HG03196 (cell line): ENCODE measurements at regions not wholly inside any gene's neighbourhood (a gene's known extent, or its start where the extent isn't known, plus 50 kb on each side); places are given as distances from the start of the nearest gene placed in this dataset.

Experiments used
- ATAC-seq: cut with Tn5 transposase; IDR thresholded peaks from one replicate; pipeline ENCODE4 v1.9.1; 2021; ENCODE audit not compliant: unreplicated experiment

DNA sequence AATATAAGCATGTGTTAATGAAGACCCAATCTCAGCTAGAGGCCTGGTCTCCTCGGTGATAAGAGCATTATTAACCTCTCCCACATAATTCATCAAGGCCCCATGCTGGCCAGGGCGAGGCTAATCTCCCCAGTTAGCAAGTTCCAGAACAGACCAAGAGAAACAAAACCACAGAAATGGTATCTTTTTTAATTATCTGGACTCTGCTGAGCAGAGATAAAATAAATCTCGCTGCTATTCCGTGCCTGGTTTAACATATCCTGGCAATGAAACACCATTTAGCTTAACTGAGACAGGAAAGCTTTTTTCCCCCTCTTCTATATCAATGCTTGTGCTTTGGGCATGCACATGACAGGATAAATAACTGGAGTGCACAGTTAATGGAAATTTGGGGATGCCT is 72.5 kb upstream of the ARHGEF3 start:
- no peak for ATAC-seq

DNA sequence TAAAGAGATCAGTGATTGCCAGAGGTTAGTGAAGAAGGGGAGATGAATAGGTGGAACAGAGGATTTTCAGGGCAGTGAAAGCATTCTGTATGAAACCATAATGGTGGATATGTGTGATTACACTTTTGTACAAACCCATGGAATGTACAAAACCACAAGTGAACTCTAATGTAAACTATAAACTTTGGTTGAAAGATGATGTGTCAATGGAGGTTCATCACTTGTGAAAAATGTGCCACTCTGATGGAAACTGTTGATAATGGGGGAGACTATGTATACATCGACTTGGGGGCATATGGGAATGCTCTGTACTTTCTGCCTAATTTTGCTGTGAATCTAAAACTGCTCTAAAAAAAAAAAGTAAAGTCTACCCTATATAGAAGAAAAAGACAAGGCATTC is 68.7 kb upstream of the ARHGEF3 start:
- ATAC-seq: no peak

DNA sequence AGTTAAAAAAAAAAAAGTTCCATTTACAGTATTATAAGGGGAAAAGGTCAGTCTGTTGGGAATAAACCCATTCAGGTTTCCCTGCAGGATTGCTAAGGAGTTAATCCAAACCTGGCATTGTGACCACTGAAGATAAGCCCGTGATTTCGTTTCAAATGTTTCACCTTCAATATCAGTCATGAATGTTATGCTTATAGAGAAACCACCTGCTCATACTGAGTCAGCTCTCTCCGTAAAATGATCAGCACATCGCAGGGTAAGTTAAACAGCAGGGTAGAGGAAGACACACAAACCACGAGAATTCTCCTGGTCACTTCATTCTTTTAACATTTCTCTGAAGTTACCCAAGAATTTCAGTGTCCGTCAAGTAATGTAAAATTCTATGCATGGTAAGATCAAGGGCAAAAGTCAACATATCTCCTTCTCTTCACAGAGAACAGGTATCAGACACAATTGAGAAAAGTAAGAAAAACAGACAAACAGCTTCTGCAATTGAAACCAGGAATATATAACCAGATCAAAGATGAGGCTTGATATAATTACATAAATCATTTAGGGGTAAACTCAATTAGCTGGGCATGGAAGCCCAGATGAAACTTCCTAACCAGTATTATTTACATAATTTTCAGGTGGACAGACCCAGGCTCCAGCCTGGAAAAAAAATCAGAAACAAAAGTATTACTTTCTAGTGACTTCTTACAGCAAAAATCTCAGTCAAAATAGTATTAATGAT is 67.6 kb upstream of the ARHGEF3 start:
- ATAC-seq: no peak

DNA sequence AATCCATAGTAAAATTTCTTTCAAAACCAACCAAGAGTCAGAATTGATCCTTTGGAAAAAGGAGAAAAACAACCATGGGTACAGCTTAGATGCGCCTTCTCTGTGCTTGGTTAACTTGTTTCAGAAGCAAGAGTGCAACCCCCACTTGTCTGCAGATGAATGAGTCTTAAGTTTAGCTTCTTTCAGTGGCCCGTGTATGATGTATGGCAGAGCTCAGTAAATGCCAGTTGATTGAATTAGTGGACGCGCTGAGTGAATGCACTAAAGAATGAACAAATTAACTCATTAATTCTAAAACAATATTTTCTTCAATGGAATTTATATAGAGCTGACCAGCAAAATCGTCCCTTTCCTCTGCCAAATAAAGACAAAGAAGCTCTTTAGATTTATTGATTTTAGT is 67.0 kb upstream of the ARHGEF3 start:
- no peak for ATAC-seq

DNA sequence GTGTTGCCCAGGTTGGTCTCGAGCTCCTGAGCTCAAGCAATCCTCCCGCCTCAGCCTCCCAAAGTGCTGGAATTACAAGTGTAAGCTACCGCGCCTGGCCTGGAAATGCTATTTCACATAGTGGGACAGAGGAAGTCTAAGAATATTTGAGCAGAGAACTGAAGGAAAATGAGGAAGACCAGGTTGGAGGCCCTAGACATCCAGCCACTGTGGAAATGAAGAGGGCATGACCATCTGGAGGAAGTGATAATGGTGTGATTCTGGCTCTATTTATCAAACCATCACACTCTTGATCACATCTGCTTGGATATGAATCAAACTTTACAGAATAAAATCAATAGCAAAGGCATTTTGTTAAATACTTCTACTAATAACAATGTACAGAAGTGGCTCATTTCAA is 65.9 kb upstream of the ARHGEF3 start:
- ATAC-seq: no peak

DNA sequence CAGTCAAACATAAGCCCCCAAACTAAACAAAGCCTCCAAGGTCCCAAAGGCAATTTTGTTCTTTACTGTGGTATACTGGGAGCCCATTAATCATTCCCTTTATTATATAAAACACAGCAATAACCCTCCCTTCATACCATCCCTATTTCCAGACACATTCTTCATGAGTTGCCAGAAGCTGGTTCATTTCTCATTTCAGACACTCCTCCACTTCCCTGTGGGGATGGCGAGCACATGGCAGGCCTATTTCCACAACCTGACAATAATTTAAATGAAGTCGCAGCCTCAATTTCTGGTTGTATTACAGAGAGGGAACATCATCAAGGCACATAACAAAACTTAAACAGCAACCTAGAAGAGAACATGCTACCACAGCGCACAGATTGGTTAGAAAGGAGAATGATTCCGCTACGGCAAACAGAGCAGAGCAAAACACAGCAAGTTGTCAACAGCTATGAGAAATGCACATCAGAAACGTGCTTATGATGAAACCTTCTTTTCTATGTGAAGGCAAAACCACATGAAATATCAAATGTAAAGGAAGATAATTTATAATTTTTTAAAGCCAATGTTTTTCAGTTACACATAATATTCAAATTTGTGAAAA is 63.3 kb upstream of the ARHGEF3 start:
- no peak for ATAC-seq

DNA sequence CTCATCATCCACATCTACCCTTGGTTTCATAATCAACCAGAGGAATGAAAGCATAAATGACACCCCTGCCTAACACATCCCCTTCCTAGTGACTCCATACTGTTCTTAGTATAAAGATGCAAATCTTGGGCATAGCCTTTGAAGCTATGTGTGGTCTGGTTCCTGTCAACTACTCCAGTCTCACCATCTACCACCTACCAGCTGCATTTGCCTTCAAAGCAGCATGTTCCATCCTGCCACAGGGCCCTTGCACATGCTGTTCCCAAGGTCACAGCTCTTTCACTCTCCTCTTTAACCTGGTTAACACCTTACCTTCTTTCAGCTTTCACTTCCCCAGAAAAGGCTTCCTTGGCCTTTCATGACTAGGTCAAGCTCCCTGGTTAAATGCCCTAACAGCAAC is 62.3 kb upstream of the ARHGEF3 start:
- no peak for ATAC-seq

DNA sequence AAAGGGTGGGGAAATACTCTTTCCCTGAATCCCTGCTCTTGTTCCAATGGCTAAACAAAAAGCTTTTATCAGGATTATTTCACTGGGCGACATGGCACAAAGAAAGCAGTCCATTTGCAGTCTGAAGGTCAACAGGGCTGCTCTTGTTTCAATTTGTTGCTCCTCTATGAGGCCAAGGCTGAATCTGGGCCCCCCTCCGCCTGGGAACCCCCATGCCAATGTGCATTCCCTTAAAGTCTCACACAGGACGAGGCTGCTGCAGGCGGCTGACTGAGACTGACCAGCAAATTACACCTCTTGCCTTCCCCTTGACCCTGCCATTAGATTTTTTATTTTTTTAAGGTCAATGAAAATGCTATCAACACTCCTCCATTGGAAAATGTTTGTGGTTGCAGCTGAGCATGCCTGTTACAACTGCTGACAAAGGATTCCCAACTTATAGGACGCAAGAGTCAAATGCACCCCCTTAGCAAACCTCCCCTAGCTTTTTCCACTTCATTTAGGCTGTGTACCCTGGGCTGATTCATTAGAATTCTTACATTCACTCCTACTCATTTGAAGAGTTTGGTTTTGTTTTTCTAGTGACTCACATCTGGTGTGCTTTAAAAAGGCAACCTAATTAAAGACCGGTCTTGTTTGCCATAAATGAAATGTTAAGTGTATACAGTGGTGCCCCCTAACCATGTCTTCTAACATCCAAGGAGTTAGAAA is 60.8 kb upstream of the ARHGEF3 start:
- ATAC-seq: no peak

DNA sequence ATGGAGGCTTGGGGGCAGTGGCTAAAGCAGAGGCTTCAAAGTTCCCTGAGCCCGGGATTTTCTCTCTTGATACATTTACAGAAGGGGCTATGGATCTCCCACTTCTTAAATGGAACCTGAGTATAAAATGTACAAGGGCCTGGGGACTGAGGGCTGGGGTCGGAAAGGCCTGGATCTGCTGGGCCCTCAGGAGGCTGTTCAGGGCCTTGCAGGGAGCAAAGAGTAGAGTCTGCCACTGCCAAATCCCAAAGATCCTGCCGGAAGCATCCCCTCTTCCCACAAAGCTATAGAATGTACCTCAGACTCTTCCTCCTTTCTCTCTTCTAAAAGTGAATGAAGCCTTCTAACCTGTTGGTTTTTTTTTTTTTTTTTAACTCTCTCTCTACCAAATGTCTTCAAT is 59.8 kb upstream of the ARHGEF3 start:
- ATAC-seq: no peak

DNA sequence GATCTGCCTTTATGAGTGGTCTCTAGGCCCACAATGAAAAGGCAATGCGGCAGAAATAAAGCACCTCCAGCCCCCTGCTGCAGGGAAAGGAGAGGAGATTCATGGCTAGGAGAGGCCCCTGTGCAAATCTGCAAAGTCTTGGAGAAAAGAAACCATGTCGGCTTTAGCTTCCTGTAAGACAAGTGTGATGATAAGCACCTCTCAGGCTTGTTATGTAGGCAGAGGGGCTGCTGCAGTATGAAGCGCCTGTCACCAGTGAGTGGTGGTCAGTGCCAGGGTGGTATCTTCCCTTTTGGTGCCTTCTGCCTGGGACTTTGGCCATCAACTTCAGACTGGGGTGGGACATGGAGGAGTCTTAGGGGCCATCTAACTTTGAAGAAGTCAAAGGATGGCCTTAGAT is 59.2 kb upstream of the ARHGEF3 start:
- no peak for ATAC-seq

DNA sequence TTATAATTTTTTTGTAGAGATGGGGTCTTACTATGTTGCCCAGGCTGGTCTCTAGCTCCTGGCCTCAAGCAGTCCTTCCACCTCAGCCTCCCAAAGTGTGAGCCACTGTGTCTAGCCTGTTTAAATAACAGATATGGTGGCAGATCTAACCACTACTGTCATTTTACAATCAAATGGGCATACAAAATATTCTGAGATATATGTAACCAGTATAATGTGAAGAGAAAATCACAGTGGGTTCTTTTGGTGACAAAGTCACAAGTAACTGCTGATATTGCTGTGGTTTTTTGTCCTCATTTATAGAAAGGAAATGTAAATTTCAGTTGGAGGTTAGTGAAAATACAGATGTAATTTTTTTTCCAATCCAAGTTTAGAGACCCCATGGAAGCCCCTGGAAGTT is 58.6 kb upstream of the ARHGEF3 start:
- no peak for ATAC-seq

DNA sequence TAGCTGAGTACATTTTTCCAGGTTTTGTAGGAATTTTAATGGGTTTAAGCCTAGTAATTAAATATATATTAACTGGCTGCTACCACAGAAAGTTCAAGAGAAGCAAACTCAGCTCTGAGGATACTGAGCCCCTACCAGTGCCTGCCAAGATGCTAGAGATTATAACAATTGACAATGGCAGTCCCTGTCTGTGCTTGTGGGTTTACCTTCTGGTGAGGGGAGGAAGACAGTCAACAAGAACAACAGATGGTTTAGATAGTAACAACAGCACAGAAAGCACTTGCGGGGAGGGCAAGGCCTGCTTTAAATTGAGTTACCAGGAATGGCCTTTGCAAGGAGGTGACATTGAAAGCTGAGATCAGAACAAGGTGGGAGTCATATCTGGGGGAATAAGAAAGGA is 56.6 kb upstream of the ARHGEF3 start:
- ATAC-seq: no peak

DNA sequence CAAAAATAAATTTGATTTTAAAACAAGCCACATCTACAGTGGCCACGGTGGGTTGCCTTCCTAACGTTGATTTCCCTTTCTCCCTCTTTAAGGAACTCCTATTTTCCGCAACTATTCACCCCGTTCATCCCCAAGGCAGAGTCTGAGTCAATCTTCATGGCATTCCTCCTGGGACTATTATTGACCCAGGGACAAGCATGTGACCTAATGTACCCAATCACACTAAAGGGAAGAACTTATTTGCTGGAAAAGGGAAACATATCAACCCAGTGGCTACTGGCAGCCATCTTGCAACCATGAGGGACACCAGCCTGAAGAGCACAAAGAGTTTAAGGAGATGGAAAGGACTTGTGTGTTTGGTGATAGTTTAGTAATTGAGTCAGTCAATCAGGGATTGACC is 55.4 kb upstream of the ARHGEF3 start:
- no peak for ATAC-seq

DNA sequence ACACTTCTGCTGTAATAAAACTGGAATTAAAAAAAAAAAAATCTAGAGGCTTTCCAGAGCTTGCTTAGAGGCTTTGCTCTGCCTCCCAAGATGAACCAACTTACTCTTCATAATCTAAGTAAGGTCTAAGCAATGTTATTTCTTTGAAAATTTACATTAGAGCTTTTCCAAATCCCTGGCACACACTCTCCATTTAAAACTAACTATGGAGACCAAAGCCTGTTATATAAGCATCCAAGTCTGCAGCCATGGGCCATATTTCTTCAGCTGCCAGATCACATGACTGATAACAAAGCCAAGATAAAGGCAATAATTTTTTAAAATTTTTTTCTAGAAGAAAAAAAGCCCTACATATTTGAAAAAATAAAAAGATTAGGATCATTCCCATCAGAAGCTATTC is 55.0 kb upstream of the ARHGEF3 start:
- ATAC-seq: no peak

DNA sequence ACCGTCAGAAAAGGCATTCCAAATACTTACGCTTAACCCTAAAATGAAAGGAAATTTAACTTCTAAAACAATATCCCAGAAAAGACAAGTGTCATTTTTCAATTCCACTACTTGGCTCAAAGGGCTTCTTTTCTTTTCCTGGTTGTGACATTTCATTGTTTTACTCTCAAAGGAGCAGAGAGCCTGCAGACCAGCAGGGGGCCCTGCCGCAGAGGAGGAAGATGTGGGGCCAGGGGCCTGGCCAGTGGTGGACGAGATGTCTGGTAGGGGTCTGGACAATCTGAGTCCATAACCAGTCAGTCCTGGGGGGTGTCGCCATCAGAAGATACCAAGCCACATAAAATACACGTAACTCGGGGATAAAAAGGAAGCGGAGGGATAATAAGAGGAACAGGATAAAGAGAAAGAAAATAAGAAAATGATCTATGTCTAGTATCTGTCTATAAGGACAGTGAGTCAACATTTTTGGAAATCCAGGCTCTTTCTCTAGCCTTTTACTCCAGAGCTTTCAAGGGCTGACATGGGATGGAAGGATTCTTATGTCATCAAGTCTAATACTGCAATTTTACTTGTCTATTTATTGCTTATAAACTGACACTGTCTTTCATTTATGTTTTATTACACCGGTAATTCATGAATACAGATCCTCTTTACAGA is 54.2 kb upstream of the ARHGEF3 start:
- ATAC-seq: no peak

DNA sequence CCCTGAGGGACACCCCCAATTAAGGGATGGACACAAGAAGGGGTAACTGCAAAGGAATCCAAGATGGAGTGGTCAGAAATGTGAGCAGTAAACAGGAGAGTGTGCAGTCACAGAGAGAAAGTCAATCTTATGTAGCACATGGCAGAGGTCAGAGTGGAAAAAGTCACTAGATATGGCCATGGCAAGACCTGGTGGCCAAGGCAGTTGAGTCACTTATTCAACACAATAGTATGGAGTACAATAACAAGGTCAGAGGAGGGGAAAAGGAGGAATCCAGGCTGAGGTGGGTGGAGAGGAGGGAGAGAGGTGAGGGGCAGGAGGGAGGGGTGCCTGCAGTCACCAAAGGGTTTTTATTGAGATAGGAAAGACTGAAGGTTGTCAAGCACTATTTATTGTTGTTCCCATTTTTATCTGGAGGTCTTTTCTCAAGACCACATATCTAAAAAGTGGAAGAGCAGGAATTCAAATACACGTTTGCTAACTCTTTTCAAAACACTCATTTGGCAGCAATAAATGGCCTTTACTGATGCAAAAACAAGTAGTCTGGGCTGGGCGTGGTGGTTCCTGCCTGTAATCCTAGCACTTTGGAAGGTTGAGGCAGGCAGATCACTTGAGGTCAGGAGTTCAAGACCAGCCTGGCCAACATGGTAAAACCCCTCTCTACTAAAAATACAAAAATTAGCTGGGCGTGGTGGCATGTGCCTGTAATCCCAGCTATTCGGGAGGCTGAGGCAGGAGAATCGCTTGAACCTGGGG is 53.3 kb upstream of the ARHGEF3 start:
- no peak for ATAC-seq

DNA sequence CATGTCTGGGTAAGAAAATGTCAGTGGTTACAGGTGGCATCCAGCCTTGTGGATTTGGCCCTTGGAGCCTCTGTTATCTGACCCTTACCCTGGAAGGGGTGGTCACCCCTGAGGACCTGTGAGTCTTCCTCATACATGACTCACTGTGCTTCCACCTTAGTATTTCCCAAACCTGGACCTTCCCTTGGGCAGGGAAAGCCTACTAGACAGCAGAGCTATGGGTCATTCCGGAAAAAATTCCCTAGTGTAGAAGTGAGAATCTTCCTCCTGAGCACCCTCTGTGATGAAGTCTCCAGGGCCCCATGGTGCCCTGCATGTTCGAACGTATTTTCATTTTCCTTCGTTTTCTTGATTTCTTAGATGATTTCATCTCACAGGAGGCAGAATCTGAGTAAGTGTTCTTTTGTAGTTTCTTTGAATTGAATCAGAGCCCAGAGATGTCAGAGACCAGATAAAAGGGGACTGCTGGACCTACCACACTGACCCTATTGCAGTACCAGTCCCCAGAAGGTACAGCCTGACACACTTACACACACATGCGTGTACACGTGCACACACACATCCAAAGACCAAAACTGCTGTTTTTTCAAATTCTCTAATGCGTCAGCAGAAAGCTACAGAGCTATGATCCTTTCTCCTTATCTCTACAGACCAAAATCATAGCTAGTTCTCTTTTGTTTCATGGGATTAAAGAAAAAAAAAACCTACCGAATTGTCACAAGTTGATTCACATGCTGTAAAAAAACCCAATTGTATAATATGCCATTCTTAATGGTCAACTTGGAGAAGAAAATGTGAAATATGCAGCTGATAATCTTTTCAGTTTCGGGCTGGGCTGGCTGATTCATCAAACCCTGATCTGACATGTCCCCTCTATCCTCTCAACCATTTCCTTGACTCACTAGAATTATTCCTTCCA is 50.5 kb upstream of the ARHGEF3 start:
- no peak for ATAC-seq
